Muscle layer of colon (tissue), 2 donors: ENCODE measurements at regions not wholly inside any gene's neighbourhood (a gene's known extent, or its start where the extent isn't known, plus 50 kb on each side); places are given as distances from the start of the nearest gene placed in this dataset.

ENCODE experiments used
- H3K27ac ChIP-seq: one replicate; pipeline ENCODE4 v1.7.0; 2013; ENCODE audit warnings: low read depth, mild to moderate bottlenecking, low read length, moderate library complexity
- H3K27me3 ChIP-seq, 2 donors: one replicate each; pipeline ENCODE4 v1.7.0; 2013; ENCODE audit warnings: low read length in 2 of 2, mild to moderate bottlenecking in 2 of 2; ENCODE audit not compliant: insufficient read depth in 2 of 2, control insufficient read depth in 1 of 2
- H3K36me3 ChIP-seq: one replicate; pipeline ENCODE4 v1.7.0; 2013; ENCODE audit warnings: mild to moderate bottlenecking, low read length; ENCODE audit not compliant: insufficient read depth
- H3K4me1 ChIP-seq: one replicate; pipeline ENCODE4 v1.7.0; 2013; ENCODE audit warnings: mild to moderate bottlenecking, low read length; ENCODE audit not compliant: insufficient read depth
- H3K4me3 ChIP-seq, 2 donors: one replicate each; pipeline ENCODE4 v1.7.0; 2013; ENCODE audit warnings: low read length in 2 of 2, low read depth in 1 of 2, mild to moderate bottlenecking in 1 of 2, moderate library complexity in 1 of 2
- H3K9ac ChIP-seq: one replicate; pipeline ENCODE4 v1.7.0; 2013; ENCODE audit warnings: low read length
- H3K9me3 ChIP-seq: one replicate; pipeline ENCODE4 v1.7.0; 2013; ENCODE audit warnings: mild to moderate bottlenecking, low read length
- donor health status: abdominal sarcoma.
- donor health status: Adenocarcinoma of cecum.

GRCh38 chr16:66219491-66219890, 147.0 kb upstream of the CDH5 start:
- H3K9me3 ChIP-seq, result no peaks in the 10 kb centered on the region
- no peaks in the 10 kb centered on the region for H3K36me3 ChIP-seq
- no peak overlapping the region for H3K4me3 ChIP-seq
- no peaks in the 10 kb centered on the region for H3K27me3 ChIP-seq
- no peak overlapping the region for H3K27ac ChIP-seq
- H3K4me1 ChIP-seq, result no peaks in the 10 kb centered on the region
- no peak overlapping the region for H3K9ac ChIP-seq

GRCh38 chr16:66212428-66212827, 154.1 kb upstream of the CDH5 start:
- Histone ChIP-seq H3K4me1 (no peaks in the 10 kb centered on the region), H3K36me3 (no peaks in the 10 kb centered on the region)

GRCh38 chr16:66211651-66212050, 154.8 kb upstream of the CDH5 start:
- H3K27ac ChIP-seq, result no peak overlapping the region
- no peak overlapping the region for H3K9ac ChIP-seq
- no peak overlapping the region for H3K4me3 ChIP-seq
- H3K4me1 ChIP-seq, result no peaks in the 10 kb centered on the region
- H3K27me3 ChIP-seq, result no peaks in the 10 kb centered on the region
- no peaks in the 10 kb centered on the region for H3K36me3 ChIP-seq
- H3K9me3 ChIP-seq, result no peaks in the 10 kb centered on the region

More at GRCh38 chr16:66212428-66212827, 154.1 kb upstream of the CDH5 start:
- Histone ChIP-seq H3K9ac (no peak overlapping the region), H3K9me3 (no peaks in the 10 kb centered on the region), H3K27ac (no peak overlapping the region), H3K4me3 (no peak overlapping the region), H3K27me3 (no peaks in the 10 kb centered on the region)

GRCh38 chr16:66207883-66208265, 158.6 kb upstream of the CDH5 start:
- Histone ChIP-seq H3K9me3 (no peaks in the 10 kb centered on the region), H3K4me3 (no peak overlapping the region), H3K4me1 (no peaks in the 10 kb centered on the region), H3K27me3 (no peaks in the 10 kb centered on the region), H3K36me3 (no peaks in the 10 kb centered on the region), H3K27ac (no peak overlapping the region), H3K9ac (no peak overlapping the region)

GRCh38 chr16:66207139-66207882, 159.2 kb upstream of the CDH5 start:
- H3K9me3 ChIP-seq, result no peaks in the 10 kb centered on the region
- H3K27ac ChIP-seq, result no peak overlapping the region
- no peaks in the 10 kb centered on the region for H3K27me3 ChIP-seq
- no peak overlapping the region for H3K4me3 ChIP-seq
- H3K36me3 ChIP-seq, result no peaks in the 10 kb centered on the region
- no peaks in the 10 kb centered on the region for H3K4me1 ChIP-seq
- H3K9ac ChIP-seq, result no peak overlapping the region

- H3K36me3 ChIP-seq, result no peaks in the 10 kb centered on the region
- no peaks in the 10 kb centered on the region for H3K27me3 ChIP-seq
- H3K4me3 ChIP-seq, result no peak overlapping the region
- no peak overlapping the region for H3K27ac ChIP-seq
- no peaks in the 10 kb centered on the region for H3K4me1 ChIP-seq
- H3K9me3 ChIP-seq, result no peaks in the 10 kb centered on the region
- H3K9ac ChIP-seq, result no peak overlapping the region
Measured at GRCh38 chr16:66206363-66206762, 160.1 kb upstream of the CDH5 start.

- Histone ChIP-seq H3K36me3 (no peaks in the 10 kb centered on the region), H3K27me3 (no peaks in the 10 kb centered on the region), H3K4me1 (no peaks in the 10 kb centered on the region), H3K4me3 (no peak overlapping the region), H3K9me3 (no peaks in the 10 kb centered on the region), H3K27ac (no peak overlapping the region), H3K9ac (no peak overlapping the region)
Measured at GRCh38 chr16:66205287-66206231, 160.9 kb upstream of the CDH5 start.

- Histone ChIP-seq H3K4me1 (no peaks in the 10 kb centered on the region), H3K9ac (no peak overlapping the region), H3K9me3 (no peaks in the 10 kb centered on the region), H3K4me3 (no peak overlapping the region), H3K36me3 (no peaks in the 10 kb centered on the region), H3K27ac (no peak overlapping the region), H3K27me3 (no peaks in the 10 kb centered on the region)
Measured at GRCh38 chr16:66204756-66205155, 161.7 kb upstream of the CDH5 start.

- Histone ChIP-seq H3K27me3 (no peaks in the 10 kb centered on the region), H3K4me3 (no peak overlapping the region), H3K9ac (no peak overlapping the region), H3K9me3 (no peaks in the 10 kb centered on the region), H3K36me3 (no peaks in the 10 kb centered on the region), H3K4me1 (no peaks in the 10 kb centered on the region), H3K27ac (no peak overlapping the region)
Measured at GRCh38 chr16:66203476-66203875, 163.0 kb upstream of the CDH5 start.

GRCh38 chr16:66199189-66199588, 167.3 kb upstream of the CDH5 start:
- Histone ChIP-seq H3K27me3 (no peaks in the 10 kb centered on the region), H3K36me3 (no peaks in the 10 kb centered on the region), H3K27ac (no peak overlapping the region), H3K9ac (no peak overlapping the region), H3K9me3 (no peaks in the 10 kb centered on the region), H3K4me1 (no peaks in the 10 kb centered on the region), H3K4me3 (no peak overlapping the region)

- Histone ChIP-seq H3K9me3 (no peaks in the 10 kb centered on the region), H3K27ac (no peak overlapping the region), H3K4me1 (no peaks in the 10 kb centered on the region), H3K9ac (no peak overlapping the region), H3K36me3 (no peaks in the 10 kb centered on the region), H3K4me3 (no peak overlapping the region), H3K27me3 (no peaks in the 10 kb centered on the region)
Measured at GRCh38 chr16:66198641-66199040, 167.8 kb upstream of the CDH5 start.
